ENCODE measurements at regions not wholly inside any gene's neighbourhood (a gene's known extent, or its start where the extent isn't known, plus 50 kb on each side); places are given as distances from the start of the nearest gene placed in this dataset.

- H3K4me3 ChIP-seq (replicated peaks; ENCODE audit: insufficient read depth, low read length) = no peak overlapping the region
- no peak for DNase-seq (ENCODE audit: low read depth in 1 of 2, low spot score in 1 of 2)
- TF ChIP-seq REST (IDR thresholded peaks at IDR 0.05; ENCODE audit: insufficient replicate concordance, low read depth) (no peak), CTCF (IDR thresholded peaks at IDR 0.05; ENCODE audit: insufficient read depth, low read length) (no peak), SPI1 (IDR thresholded peaks at IDR 0.05; ENCODE audit: borderline replicate concordance, low read depth) (no peak), POLR2AphosphoS5 (IDR thresholded peaks at IDR 0.05; ENCODE audit: low read depth) (no peak), GABPA (IDR thresholded peaks at IDR 0.05; ENCODE audit: low read depth) (no peak)
- no peak overlapping the region for H3K27ac ChIP-seq (replicated peaks)
- H3K27me3 ChIP-seq (ENCODE audit: insufficient read depth, poor library complexity, severe bottlenecking) = no peaks in the 10 kb centered on the region
These were observed 61.0 kb upstream of the NAV2 start for GRCh38 chr11:19651653-19652052.

- TF ChIP-seq SPI1 (IDR thresholded peaks at IDR 0.05; ENCODE audit: borderline replicate concordance, low read depth) (no peak), GABPA (IDR thresholded peaks at IDR 0.05; ENCODE audit: low read depth) (no peak), CTCF (IDR thresholded peaks at IDR 0.05; ENCODE audit: insufficient read depth, low read length) (no peak), POLR2AphosphoS5 (IDR thresholded peaks at IDR 0.05; ENCODE audit: low read depth) (no peak), REST (IDR thresholded peaks at IDR 0.05; ENCODE audit: insufficient replicate concordance, low read depth) (no peak)
- H3K4me3 ChIP-seq (replicated peaks; ENCODE audit: insufficient read depth, low read length) = no peak overlapping the region
- DNase-seq (ENCODE audit: low read depth in 1 of 2, low spot score in 1 of 2) = no peak
- no peak overlapping the region for H3K27ac ChIP-seq (replicated peaks)
- H3K27me3 ChIP-seq (ENCODE audit: insufficient read depth, poor library complexity, severe bottlenecking) = no peaks in the 10 kb centered on the region
These were observed 61.6 kb upstream of the NAV2 start for GRCh38 chr11:19651028-19651427.

- Histone ChIP-seq H3K27me3 (ENCODE audit: insufficient read depth, poor library complexity, severe bottlenecking) (no peaks in the 10 kb centered on the region), H3K4me3 (replicated peaks; ENCODE audit: insufficient read depth, low read length) (no peak overlapping the region), H3K27ac (replicated peaks) (no peak overlapping the region)
- TF ChIP-seq SPI1 (IDR thresholded peaks at IDR 0.05; ENCODE audit: borderline replicate concordance, low read depth) = no peak
- TF ChIP-seq REST (IDR thresholded peaks at IDR 0.05; ENCODE audit: insufficient replicate concordance, low read depth) = no peak
- no peak for TF ChIP-seq POLR2AphosphoS5 (IDR thresholded peaks at IDR 0.05; ENCODE audit: low read depth)
- no peak for DNase-seq (ENCODE audit: low read depth in 1 of 2, low spot score in 1 of 2)
These were observed 62.2 kb upstream of the NAV2 start for GRCh38 chr11:19650467-19650866.

- no peak overlapping the region for H3K27ac ChIP-seq (replicated peaks)
- no peak overlapping the region for H3K4me3 ChIP-seq (replicated peaks; ENCODE audit: insufficient read depth, low read length)
- no peak for DNase-seq (ENCODE audit: low read depth in 1 of 2, low spot score in 1 of 2)
- H3K27me3 ChIP-seq (ENCODE audit: insufficient read depth, poor library complexity, severe bottlenecking) = no peaks in the 10 kb centered on the region
- no peak for TF ChIP-seq GABPA (IDR thresholded peaks at IDR 0.05; ENCODE audit: low read depth)
- TF ChIP-seq SPI1 (IDR thresholded peaks at IDR 0.05; ENCODE audit: borderline replicate concordance, low read depth) = no peak
- TF ChIP-seq REST (IDR thresholded peaks at IDR 0.05; ENCODE audit: insufficient replicate concordance, low read depth) = no peak
- TF ChIP-seq POLR2AphosphoS5 (IDR thresholded peaks at IDR 0.05; ENCODE audit: low read depth) = no peak
- TF ChIP-seq CTCF (IDR thresholded peaks at IDR 0.05; ENCODE audit: insufficient read depth, low read length) = no peak
These were observed 62.9 kb upstream of the NAV2 start for GRCh38 chr11:19649751-19650150.

All from HL-60 (cell line).